GM12872 (cell line): ENCODE measurements at regions not wholly inside any gene's neighbourhood (a gene's known extent, or its start where the extent isn't known, plus 50 kb on each side); places are given as distances from the start of the nearest gene placed in this dataset.

Experiments used
- CTCF ChIP-seq: IDR thresholded peaks from 3 replicates; pipeline ENCODE4 v1.5.1; 2011; ENCODE audit warnings: low read depth, mild to moderate bottlenecking, low read length, moderate library complexity; ENCODE audit not compliant: insufficient read depth

- no peak for TF ChIP-seq CTCF
These were observed 769.5 kb upstream of the DPPA4 start for GRCh38 chr3:110106805-110107204.

- TF ChIP-seq CTCF: no peak
These were observed 786.6 kb upstream of the DPPA4 start for GRCh38 chr3:110123946-110124345.

GRCh38 chr3:110126065-110126464, 788.7 kb upstream of the DPPA4 start:
- no peak for TF ChIP-seq CTCF

DNA sequence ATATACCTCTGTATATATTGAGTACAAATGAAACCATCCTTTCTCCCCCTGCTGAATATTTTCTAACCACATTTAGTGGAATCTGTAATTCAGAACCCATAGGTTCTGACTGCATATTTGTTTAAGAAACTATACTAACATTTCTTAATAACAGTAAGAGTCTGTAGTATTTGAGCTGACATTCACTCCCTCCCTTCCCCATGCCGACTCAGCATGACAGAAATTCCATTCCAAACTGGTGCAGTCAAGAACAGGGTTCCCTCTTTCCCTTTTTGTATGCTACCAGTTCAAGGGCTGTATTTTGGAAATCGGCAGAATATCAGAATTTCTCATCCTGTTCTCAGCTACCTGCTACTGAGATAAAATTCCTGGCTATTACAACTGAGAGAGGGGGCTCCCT, 796.6 kb upstream of the DPPA4 start:
- TF ChIP-seq CTCF: no peak

GRCh38 chr3:110139048-110139447, 801.7 kb upstream of the DPPA4 start:
- no peak for TF ChIP-seq CTCF

DNA sequence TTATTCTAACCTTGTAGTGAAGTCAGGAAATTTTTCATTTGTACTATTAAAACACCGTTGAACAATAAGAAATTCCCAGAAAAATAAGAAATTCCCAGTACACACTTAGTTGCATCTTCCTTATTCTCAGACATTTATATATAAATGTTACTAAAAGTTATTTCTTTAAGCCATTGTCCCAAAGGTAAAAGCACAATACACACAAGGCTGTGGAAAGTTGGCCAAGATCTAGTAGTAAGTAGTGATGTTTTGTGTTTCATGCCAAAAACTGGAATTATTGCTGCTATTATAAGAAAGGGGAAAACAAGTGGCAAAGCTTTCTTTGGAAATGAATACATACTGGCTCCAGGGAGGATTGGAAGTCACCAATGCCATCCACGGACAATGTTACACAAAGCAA, 802.5 kb upstream of the DPPA4 start:
- TF ChIP-seq CTCF: no peak

DNA sequence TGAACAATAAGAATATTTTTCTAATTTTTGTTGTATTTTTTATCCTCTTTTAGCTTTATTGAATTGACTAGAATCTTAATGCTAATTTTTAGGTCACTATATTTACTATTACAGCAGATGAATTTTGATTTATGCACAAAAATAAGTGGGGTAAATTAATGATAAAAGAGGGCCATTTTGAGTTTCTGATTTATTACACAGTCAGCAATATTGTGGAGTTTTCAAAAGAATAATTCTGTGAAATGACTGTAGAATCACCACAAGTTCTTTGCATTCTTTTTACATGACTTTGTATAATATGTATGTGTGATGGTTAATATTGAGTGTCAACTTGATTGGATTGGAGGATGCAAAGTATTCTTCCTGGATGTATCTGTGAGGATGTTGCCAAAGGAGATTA, 812.4 kb upstream of the DPPA4 start:
- no peak for TF ChIP-seq CTCF

DNA sequence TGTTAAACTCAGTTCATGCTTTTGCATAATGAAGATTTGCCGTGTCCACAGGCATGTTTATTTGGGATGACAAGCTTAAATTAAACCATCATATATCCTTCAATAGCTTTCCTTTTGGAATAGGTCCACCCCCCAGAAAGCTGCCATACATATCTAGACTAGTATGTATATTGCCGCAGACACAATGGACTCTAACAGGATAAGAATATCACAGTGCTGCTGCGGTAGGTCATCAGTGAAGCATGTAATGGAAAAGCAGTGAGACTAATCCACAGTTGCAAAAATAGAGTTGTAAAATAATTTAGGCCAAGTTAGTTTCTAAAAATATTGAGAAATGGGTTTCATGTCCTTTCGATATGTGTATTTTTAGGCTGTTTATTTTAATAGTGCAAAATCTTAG, 819.9 kb upstream of the DPPA4 start:
- TF ChIP-seq CTCF: no peak
